OCI-LY7 (cell line): ENCODE measurements at regions not wholly inside any gene's neighbourhood (a gene's known extent, or its start where the extent isn't known, plus 50 kb on each side); places are given as distances from the start of the nearest gene placed in this dataset.
"Not testable (repeated sequence)": the region's sequence is repeated elsewhere in the genome, so short reads cannot be mapped to it uniquely, and the experiment has no call there.

ENCODE experiments used
- BruUV-seq: library from RNA; stranded (reverse); fragments of 400-500 nt; replicated peaks from 2 replicates; lab custom pipeline; 2021; lab: Mats Ljungman, UMichigan
- CTCF ChIA-PET: fragments of 300-600 bp; sonication (Branson Sonifier 250); formaldehyde crosslinking; loops from one replicate; lab custom pipeline; 2022; ENCODE audit warnings: antibody characterized with exemption; ENCODE audit not compliant: unreplicated experiment; lab: Charles Lee
- POLR2A ChIA-PET: fragments of 300-600 bp; sonication (Branson Sonifier 250); formaldehyde crosslinking; loops from one replicate; lab custom pipeline; 2022; ENCODE audit warnings: antibody characterized with exemption; lab: Charles Lee
- DNase-seq: peaks from one replicate; pipeline ENCODE4 v3.0.0-alpha.2; 2015; ENCODE audit warnings: low spot score
- H2AFZ ChIP-seq: fragments of 200-600 bp; sonication (generic), shearing (Covaris generic); 2 replicates; pipeline ENCODE4 v1.6.1; 2014; ENCODE audit warnings: mild to moderate bottlenecking, antibody characterized with exemption, low read length, moderate library complexity
- H3K27ac ChIP-seq: fragments of 200-600 bp; sonication (generic); 2 replicates; pipeline ENCODE4 v1.5.1; 2014; ENCODE audit warnings: mixed run types, low read depth, mild to moderate bottlenecking, moderate library complexity, low read length, inconsistent platforms; ENCODE audit not compliant: poor library complexity, severe bottlenecking
- H3K36me3 ChIP-seq: fragments of 200-600 bp; sonication (generic); 2 replicates; pipeline ENCODE4 v1.6.1; 2014; ENCODE audit warnings: mild to moderate bottlenecking, antibody characterized with exemption, low read length, moderate library complexity, mixed read lengths; ENCODE audit not compliant: insufficient read depth
- H3K4me1 ChIP-seq: fragments of 200-600 bp; sonication (generic); 2 replicates; pipeline ENCODE4 v1.5.1; 2014; ENCODE audit warnings: mild to moderate bottlenecking, low read length; ENCODE audit not compliant: insufficient read depth, poor library complexity, severe bottlenecking
- H3K4me2 ChIP-seq: fragments of 200-600 bp; sonication (generic); 2 replicates; pipeline ENCODE4 v1.6.1; 2014; ENCODE audit warnings: mild to moderate bottlenecking, low read length
- H3K4me3 ChIP-seq: fragments of 200-600 bp; sonication (generic); 2 replicates; pipeline ENCODE4 v1.5.1; 2014; ENCODE audit warnings: mild to moderate bottlenecking, low read depth, low read length; ENCODE audit not compliant: poor library complexity, severe bottlenecking
- H3K79me2 ChIP-seq: fragments of 200-600 bp; sonication (generic); 2 replicates; pipeline ENCODE4 v1.6.1; 2016; ENCODE audit warnings: low read depth, mild to moderate bottlenecking, low read length, moderate library complexity, mixed read lengths; ENCODE audit not compliant: insufficient read depth
- H3K9me2 ChIP-seq: fragments of 200-600 bp; sonication (generic); 2 replicates; pipeline ENCODE4 v1.6.1; 2016; ENCODE audit warnings: mild to moderate bottlenecking, low read length, mixed read lengths; ENCODE audit not compliant: insufficient read depth
- H3K9me3 ChIP-seq: fragments of 200-600 bp; sonication (generic); 2 replicates; pipeline ENCODE4 v1.6.1; 2014; ENCODE audit warnings: mild to moderate bottlenecking, mixed run types, low read length, mixed read lengths
- H4K20me1 ChIP-seq: fragments of 200-600 bp; sonication (generic); 2 replicates; pipeline ENCODE4 v1.6.1; 2014; ENCODE audit warnings: mild to moderate bottlenecking, antibody characterized with exemption, low read length, moderate library complexity, mixed read lengths; ENCODE audit not compliant: insufficient read depth
- EZH2phosphoT487 ChIP-seq: fragments of 200-600 bp; sonication (generic); IDR thresholded peaks from 2 replicates; pipeline ENCODE4 v1.6.1; 2018; ENCODE audit warnings: low read depth, borderline replicate concordance, mild to moderate bottlenecking, mixed run types, antibody characterized with exemption, low read length, moderate library complexity, mixed read lengths
- intact Hi-C: fragments of 100-400 bp; cut with micrococcal nuclease; formaldehyde crosslinking; loops from one replicate; pipeline ENCODE4 v1.10.0; 2022; ENCODE audit not compliant: unreplicated experiment
- TF ChIP-seq, protein P1 (sequence below): fragments of 200-600 bp; sonication (generic); conservative IDR thresholded peaks from 2 replicates; pipeline ENCODE4 v1.5.1; 2014; ENCODE audit warnings: mild to moderate bottlenecking, antibody characterized with exemption, low read length, moderate library complexity, mixed read lengths

DNA sequence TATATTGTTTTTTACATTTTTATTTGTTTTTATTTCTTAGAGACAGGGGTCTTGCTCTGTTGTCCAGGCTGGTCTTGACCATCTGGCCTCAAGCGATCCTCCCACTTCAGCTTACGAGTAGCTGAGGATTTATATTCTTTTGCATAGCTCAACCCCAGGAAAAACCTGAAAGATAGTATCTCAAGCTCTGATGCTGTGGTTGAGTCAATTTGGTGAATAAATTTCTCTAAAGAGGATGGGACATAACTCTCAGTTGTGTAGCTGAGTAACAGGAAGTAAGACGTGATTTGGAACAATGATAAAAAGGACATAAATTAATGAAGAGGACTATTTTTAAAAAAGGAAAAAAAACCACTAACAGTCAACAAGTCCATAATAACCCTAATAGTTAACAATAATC lies 79.8 kb upstream of the TNFSF11 start:
- DNase-seq = no peak
- POLR2A ChIA-PET = interaction anchor here (0.8 kb wide), 1 partner anchor 11 kb away, joined by 4 read pairs; no protein-coding TSS in a partner anchor
- CTCF ChIA-PET = no interaction called here
- Histone ChIP-seq H3K36me3 (no peaks in the 10 kb centered on the region), H3K27ac (no peak overlapping the region), H2AFZ (no peak overlapping the region), H3K4me3 (no peak overlapping the region), H4K20me1 (no peaks in the 10 kb centered on the region), H3K9me2 (no peaks in the 10 kb centered on the region), H3K4me1 (no peaks in the 10 kb centered on the region), H3K79me2 (no peaks in the 10 kb centered on the region), H3K9me3 (no peaks in the 10 kb centered on the region), H3K4me2 (no peak overlapping the region)
- no peak for TF ChIP-seq EZH2phosphoT487
- TF ChIP-seq, protein P1, sequence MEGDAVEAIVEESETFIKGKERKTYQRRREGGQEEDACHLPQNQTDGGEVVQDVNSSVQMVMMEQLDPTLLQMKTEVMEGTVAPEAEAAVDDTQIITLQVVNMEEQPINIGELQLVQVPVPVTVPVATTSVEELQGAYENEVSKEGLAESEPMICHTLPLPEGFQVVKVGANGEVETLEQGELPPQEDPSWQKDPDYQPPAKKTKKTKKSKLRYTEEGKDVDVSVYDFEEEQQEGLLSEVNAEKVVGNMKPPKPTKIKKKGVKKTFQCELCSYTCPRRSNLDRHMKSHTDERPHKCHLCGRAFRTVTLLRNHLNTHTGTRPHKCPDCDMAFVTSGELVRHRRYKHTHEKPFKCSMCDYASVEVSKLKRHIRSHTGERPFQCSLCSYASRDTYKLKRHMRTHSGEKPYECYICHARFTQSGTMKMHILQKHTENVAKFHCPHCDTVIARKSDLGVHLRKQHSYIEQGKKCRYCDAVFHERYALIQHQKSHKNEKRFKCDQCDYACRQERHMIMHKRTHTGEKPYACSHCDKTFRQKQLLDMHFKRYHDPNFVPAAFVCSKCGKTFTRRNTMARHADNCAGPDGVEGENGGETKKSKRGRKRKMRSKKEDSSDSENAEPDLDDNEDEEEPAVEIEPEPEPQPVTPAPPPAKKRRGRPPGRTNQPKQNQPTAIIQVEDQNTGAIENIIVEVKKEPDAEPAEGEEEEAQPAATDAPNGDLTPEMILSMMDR = no peak
- intact Hi-C loops = no loop called here
- BruUV-seq = no TSS peak

DNA sequence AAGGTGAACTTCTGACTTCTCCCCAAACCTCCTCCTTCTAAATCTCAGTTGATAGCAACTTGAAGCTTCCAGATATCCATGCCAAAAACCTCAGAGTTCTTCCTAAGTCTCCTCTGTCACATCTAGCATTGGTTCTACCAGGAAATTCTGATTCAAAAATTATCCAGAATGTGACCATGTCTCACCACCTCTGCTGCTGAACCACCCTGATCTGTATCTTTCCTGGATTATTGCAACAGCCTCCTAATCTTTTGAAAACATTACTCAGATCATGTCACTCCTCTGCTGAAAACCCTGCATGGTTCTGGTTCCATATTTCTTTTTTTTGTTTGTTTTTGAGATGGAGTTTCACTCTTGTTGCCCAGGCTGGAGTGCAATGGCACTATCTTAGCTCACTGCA lies 78.7 kb upstream of the TNFSF11 start:
- no peak overlapping the region for H2AFZ ChIP-seq

GRCh38 chr13:42495751-42496150 lies 78.2 kb upstream of the TNFSF11 start:
- no peaks in the 10 kb centered on the region for H3K4me1 ChIP-seq
- no peak overlapping the region for H3K4me2 ChIP-seq
- H3K27ac ChIP-seq = no peak overlapping the region
- H3K9me2 ChIP-seq = no peaks in the 10 kb centered on the region
- H3K79me2 ChIP-seq = no peaks in the 10 kb centered on the region
- H2AFZ ChIP-seq = no peak overlapping the region
- BruUV-seq = no TSS peak
- CTCF ChIA-PET = no interaction called here
- no peak for DNase-seq
- no peaks in the 10 kb centered on the region for H3K36me3 ChIP-seq
- intact Hi-C loops = no loop called here
- H4K20me1 ChIP-seq = no peaks in the 10 kb centered on the region
- H3K4me3 ChIP-seq = no peak overlapping the region
- H3K9me3 ChIP-seq = no peaks in the 10 kb centered on the region
- TF ChIP-seq EZH2phosphoT487 = no peak
- TF ChIP-seq, protein P1 = no peak
- POLR2A ChIA-PET = no interaction called here

More for the DNA sequence above, 78.7 kb upstream of the TNFSF11 start:
- H4K20me1 ChIP-seq = no peaks in the 10 kb centered on the region
- H3K36me3 ChIP-seq = no peaks in the 10 kb centered on the region
- TF ChIP-seq, protein P1 = no peak
- no peak for TF ChIP-seq EZH2phosphoT487
- H3K9me2 ChIP-seq = no peaks in the 10 kb centered on the region
- no peaks in the 10 kb centered on the region for H3K4me1 ChIP-seq
- H3K4me3 ChIP-seq = no peak overlapping the region
- CTCF ChIA-PET = no interaction called here
- H3K4me2 ChIP-seq = no peak overlapping the region
- no TSS peak for BruUV-seq
- POLR2A ChIA-PET = no interaction called here
- intact Hi-C loops = no loop called here
- H3K9me3 ChIP-seq = no peaks in the 10 kb centered on the region
- H3K27ac ChIP-seq = no peak overlapping the region
- H3K79me2 ChIP-seq = no peaks in the 10 kb centered on the region
- no peak for DNase-seq

- POLR2A ChIA-PET = not testable (repeated sequence)
Observed at GRCh38 chr13:42496926-42497554, 76.9 kb upstream of the TNFSF11 start.

More at GRCh38 chr13:42496926-42497554, 76.9 kb upstream of the TNFSF11 start:
- DNase-seq, BruUV-seq, intact Hi-C loops, H3K9me2 ChIP-seq, H2AFZ ChIP-seq, H3K27ac ChIP-seq, CTCF ChIA-PET, H4K20me1 ChIP-seq, H3K4me3 ChIP-seq, H3K36me3 ChIP-seq, H3K79me2 ChIP-seq, H3K9me3 ChIP-seq, H3K4me2 ChIP-seq, H3K4me1 ChIP-seq: not testable (repeated sequence)
